GM12891 (cell line): ENCODE measurements at regions not wholly inside any gene's neighbourhood (a gene's known extent, or its start where the extent isn't known, plus 50 kb on each side); places are given as distances from the start of the nearest gene placed in this dataset.

Experiments
- DNase-seq: peaks from one replicate; pipeline ENCODE4 v3.0.0; 2011; ENCODE audit warnings: low spot score; ENCODE audit not compliant: insufficient read length
- FAIRE-seq: peaks from 2 replicates; lab custom pipeline; 2011; peaks lifted over from hg19 to GRCh38; lab: Jason Lieb, UNC
- PAX5 ChIP-seq: IDR thresholded peaks from 2 replicates; pipeline ENCODE4 v1.6.1; 2011; ENCODE audit warnings: low read length, moderate library complexity, mild to moderate bottlenecking; ENCODE audit not compliant: insufficient read depth, severe bottlenecking
- POLR2A ChIP-seq: IDR thresholded peaks from 2 replicates; pipeline ENCODE4 v1.6.1; 2011; ENCODE audit warnings: low read depth, low read length, control low read depth
- POLR2AphosphoS5 ChIP-seq: IDR thresholded peaks from 2 replicates; pipeline ENCODE4 v1.6.1; 2011; ENCODE audit warnings: low read depth, low read length, control low read depth
- POU2F2 ChIP-seq: IDR thresholded peaks from 2 replicates; pipeline ENCODE4 v1.6.1; 2011; ENCODE audit warnings: low read depth, mild to moderate bottlenecking, control low read depth, low read length, moderate library complexity
- SPI1 ChIP-seq: IDR thresholded peaks from 2 replicates; pipeline ENCODE4 v1.6.1; 2011; ENCODE audit warnings: low read depth, low read length, control low read depth
- TAF1 ChIP-seq: IDR thresholded peaks from 2 replicates; pipeline ENCODE4 v1.6.1; 2011; ENCODE audit warnings: low read depth, low read length, control low read depth

- DNase-seq = no peak
- no peak for FAIRE-seq
- TF ChIP-seq POU2F2 (no peak), SPI1 (no peak), TAF1 (no peak), PAX5 (no peak), POLR2AphosphoS5 (no peak), POLR2A (no peak)
Measured at GRCh38 chr13:97077341-97077740, 83.1 kb upstream of the OXGR1 start.

DNA sequence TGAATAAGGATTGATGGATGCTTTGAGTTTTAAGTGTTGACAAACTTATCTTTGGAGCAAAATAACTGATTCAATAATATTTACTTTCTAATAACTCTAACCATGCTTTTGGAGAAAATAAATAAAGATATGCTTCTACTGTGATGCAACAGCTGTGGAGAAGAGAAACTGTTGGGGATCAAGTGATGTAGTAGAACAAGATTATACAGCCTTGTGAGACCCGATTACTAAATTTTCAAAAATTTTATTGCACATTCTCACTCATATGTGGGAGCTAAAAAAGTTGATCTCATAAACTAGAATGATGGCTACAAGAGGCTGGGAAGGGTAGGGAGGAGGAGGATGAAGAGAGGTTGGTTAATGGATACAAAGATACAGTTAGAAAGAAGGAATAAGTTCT, 85.5 kb upstream of the OXGR1 start:
- TF ChIP-seq POLR2AphosphoS5 (no peak), SPI1 (no peak), POU2F2 (no peak)
- no peak for FAIRE-seq
- no peak for DNase-seq

DNA sequence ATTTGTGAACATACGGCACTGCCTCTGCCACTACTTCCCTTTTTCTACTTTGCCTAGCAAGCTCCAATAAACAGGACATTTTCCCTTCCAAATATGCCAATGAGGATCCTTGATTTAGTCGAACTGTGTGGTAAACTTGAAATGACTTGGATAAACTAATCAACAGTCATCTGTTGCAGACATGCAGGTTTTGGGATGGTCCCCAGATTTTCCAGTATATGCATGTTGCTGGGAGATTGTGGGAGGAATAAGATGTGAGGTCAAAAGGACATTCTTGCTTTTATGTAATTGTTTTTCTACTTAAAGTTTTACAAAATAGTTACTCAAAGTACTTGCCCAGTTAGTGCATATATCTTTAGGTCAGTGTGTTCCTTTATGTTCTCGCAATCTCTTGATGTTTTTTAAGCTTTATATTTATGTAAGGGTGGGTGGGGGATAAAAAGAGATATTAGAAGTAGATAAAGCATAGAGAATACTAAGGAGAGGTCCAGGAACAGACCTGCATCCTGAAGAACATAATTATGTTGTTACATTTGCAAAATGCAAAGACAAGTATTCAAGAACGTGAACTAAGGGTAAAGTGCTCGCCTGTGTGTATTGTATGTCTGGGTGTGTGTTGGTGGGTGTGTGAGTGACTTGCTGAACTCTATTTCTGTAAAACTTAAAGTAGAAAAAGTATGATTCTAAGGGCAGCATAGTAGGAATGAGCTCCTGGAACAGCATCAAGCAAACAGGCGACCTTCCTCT, 88.4 kb upstream of the OXGR1 start:
- no peak for DNase-seq
- FAIRE-seq = no peak
- TF ChIP-seq PAX5 = no peak

GRCh38 chr13:97091196-97091595, 96.9 kb upstream of the OXGR1 start:
- FAIRE-seq (no peak), DNase-seq (no peak)
- TF ChIP-seq SPI1 (no peak), POLR2AphosphoS5 (no peak), TAF1 (no peak), POLR2A (no peak), PAX5 (no peak)

DNA sequence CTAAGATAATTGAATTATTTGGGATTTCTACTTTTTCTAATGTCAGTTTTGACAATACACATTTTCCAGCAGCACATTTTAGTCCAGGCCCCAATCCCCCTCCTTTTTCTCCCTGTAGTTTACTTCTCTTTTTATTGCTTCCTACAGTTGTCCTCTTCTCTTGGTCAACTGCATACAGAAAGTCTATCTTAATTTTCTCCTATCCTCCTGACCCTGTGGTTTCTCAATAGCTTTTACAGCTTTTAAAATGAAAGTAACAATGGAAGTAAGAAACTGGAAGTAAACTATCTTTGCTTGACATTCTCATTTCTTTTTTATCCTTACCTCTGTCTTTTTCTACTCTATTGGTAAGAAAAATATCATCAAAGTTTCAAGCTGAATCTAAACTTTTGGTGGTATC, 106.5 kb upstream of the OXGR1 start:
- TF ChIP-seq POLR2AphosphoS5 = no peak
- TF ChIP-seq POLR2A = no peak
- no peak for TF ChIP-seq POU2F2
- no peak for TF ChIP-seq TAF1
- TF ChIP-seq SPI1 = no peak
- TF ChIP-seq PAX5 = no peak
- FAIRE-seq (no peak), DNase-seq (no peak)

DNA sequence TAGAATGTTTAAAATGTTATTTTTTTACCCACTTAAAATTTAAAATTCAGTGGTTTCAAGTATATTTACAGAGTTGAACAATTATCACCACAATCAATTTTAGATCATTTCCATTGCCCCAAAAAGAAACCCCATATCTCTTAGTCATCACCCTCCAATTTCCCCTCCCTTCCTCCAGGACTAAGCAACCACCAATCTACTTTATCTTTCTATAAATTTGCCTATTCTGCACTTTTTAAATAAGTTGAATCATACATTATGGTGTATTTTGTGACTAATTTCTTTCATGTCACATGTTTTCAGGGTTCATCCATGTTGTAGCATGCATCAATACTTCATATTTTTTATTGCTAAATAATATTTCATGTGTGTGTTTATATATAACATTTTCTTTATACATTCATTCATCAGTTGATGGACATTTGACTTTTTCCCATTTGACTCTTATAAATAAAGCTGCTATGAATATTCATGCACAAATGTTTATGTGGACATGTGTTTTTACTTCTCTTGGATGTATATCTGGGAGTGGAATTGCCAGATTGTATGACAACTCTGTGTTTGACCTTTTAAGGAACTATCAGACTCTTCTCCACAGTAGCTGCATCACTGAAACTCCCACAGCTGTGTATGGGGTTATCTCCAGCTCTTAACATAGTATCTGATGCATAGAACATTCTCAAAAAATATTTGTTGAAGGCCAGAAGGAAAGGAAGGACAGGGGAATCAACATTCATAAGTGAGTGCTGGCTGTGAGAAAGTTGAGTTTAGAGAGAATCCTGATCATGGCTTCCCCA, 107.8 kb upstream of the OXGR1 start:
- DNase-seq (no peak), FAIRE-seq (no peak)
- TF ChIP-seq SPI1 (no peak), TAF1 (no peak)

DNA sequence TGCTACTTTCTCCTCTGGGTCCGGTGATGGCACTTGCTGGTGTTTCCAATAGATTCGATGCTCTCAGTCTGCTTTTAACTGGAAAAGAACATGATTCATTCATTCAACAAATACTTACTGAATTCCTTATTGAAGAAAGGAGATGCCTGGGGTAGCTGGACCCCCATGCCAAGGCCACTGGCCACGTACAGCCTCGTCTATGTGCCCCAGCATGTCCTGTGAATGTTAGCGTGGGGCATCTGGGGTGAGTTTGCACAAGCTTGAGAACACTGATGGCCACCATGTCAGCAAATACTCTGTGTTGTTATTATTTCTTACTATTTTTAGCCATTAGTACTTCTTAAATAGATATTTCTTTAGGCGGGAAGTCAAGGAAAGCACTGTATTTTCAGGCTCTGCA, 112.0 kb upstream of the OXGR1 start:
- no peak for TF ChIP-seq POU2F2
- TF ChIP-seq POLR2AphosphoS5 = no peak
- TF ChIP-seq PAX5 = no peak
- no peak for TF ChIP-seq POLR2A
- TF ChIP-seq TAF1 = no peak
- TF ChIP-seq SPI1 = no peak
- FAIRE-seq (no peak), DNase-seq (no peak)

GRCh38 chr13:97107815-97108529, 113.7 kb upstream of the OXGR1 start:
- FAIRE-seq (no peak), DNase-seq (no peak)
- TF ChIP-seq POLR2AphosphoS5 (no peak), POU2F2 (no peak)

DNA sequence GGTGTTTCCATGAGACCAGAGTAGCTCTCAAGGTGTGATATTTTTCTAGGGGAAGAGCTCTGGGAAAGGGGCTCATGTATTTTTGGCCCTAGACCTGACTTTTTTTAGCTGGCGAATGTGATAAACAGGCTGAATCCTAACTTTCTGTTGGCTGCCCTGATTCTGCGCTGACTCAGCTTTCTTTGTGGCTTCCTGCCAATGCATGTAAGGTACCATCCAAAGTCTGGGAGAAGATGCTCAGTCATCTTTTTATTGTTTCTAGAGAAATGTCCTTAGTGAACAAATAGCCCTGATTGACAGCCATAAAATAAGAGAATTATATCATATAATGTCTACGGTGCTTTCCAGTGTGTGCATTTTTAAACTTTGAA, 113.6 kb upstream of the MBNL2 start:
- DNase-seq (no peak), FAIRE-seq (no peak)
- TF ChIP-seq SPI1 (no peak), PAX5 (no peak), TAF1 (no peak), POU2F2 (no peak), POLR2A (no peak), POLR2AphosphoS5 (no peak)

GRCh38 chr13:97109256-97109655, 112.9 kb upstream of the MBNL2 start:
- FAIRE-seq = no peak
- TF ChIP-seq POLR2A (no peak), POU2F2 (no peak), TAF1 (no peak), SPI1 (no peak), PAX5 (no peak), POLR2AphosphoS5 (no peak)
- DNase-seq = no peak
